MM.1S (cell line): ENCODE measurements at regions not wholly inside any gene's neighbourhood (a gene's known extent, or its start where the extent isn't known, plus 50 kb on each side); places are given as distances from the start of the nearest gene placed in this dataset.

Experiments
- DNase-seq: peaks from one replicate; pipeline ENCODE4 v3.0.0-alpha.2; 2015
- H2AFZ ChIP-seq: fragments of 300-600 bp; sonication (generic); 2 replicates; pipeline ENCODE4 v1.6.0; 2016; ENCODE audit warnings: antibody characterized with exemption, low read length
- H3F3A ChIP-seq: fragments of 300-600 bp; sonication (generic); 2 replicates; pipeline ENCODE4 v1.6.1; 2016; ENCODE audit warnings: mild to moderate bottlenecking, antibody characterized with exemption, low read length, moderate library complexity, mixed read lengths; ENCODE audit not compliant: insufficient read depth
- H3K27ac ChIP-seq: fragments of 300-600 bp; sonication (generic); 2 replicates; pipeline ENCODE4 v1.5.1; 2016; ENCODE audit warnings: mild to moderate bottlenecking, low read length
- H3K27me3 ChIP-seq: fragments of 300-600 bp; sonication (generic); replicated peaks from 2 replicates; pipeline ENCODE4 v1.6.0; 2016; ENCODE audit warnings: low read length; ENCODE audit not compliant: insufficient read depth
- H3K36me3 ChIP-seq: fragments of 300-600 bp; sonication (generic); replicated peaks from 2 replicates; pipeline ENCODE4 v1.6.1; 2016; ENCODE audit warnings: mild to moderate bottlenecking, low read length, mixed read lengths; ENCODE audit not compliant: insufficient read depth
- H3K4me1 ChIP-seq: fragments of 300-600 bp; sonication (generic); 2 replicates; pipeline ENCODE4 v1.6.1; 2016; ENCODE audit warnings: low read length, mixed read lengths
- H3K4me2 ChIP-seq: fragments of 300-600 bp; sonication (generic); 2 replicates; pipeline ENCODE4 v1.6.0; 2016; ENCODE audit warnings: low read depth, low read length
- H3K4me3 ChIP-seq: fragments of 300-600 bp; sonication (generic); 2 replicates; pipeline ENCODE4 v1.5.1; 2016; ENCODE audit warnings: low read length, mixed read lengths
- H3K79me2 ChIP-seq: fragments of 300-600 bp; sonication (generic); 2 replicates; pipeline ENCODE4 v1.6.1; 2016; ENCODE audit warnings: mixed run types, low read length, mixed read lengths
- H3K9ac ChIP-seq: fragments of 300-600 bp; sonication (generic); 2 replicates; pipeline ENCODE4 v1.6.1; 2016; ENCODE audit warnings: low read length, mixed read lengths
- H3K9me2 ChIP-seq: fragments of 300-600 bp; sonication (generic); replicated peaks from 2 replicates; pipeline ENCODE4 v1.6.1; 2016; ENCODE audit warnings: mild to moderate bottlenecking, low read length, mixed read lengths; ENCODE audit not compliant: insufficient read depth
- H3K9me3 ChIP-seq: fragments of 300-600 bp; sonication (generic); replicated peaks from 2 replicates; pipeline ENCODE4 v1.6.1; 2016; ENCODE audit warnings: mild to moderate bottlenecking, low read length, mixed read lengths; ENCODE audit not compliant: insufficient read depth
- H4K20me1 ChIP-seq: fragments of 300-600 bp; sonication (generic); 2 replicates; pipeline ENCODE4 v1.6.1; 2016; ENCODE audit warnings: mild to moderate bottlenecking, low read length, moderate library complexity, mixed read lengths; ENCODE audit not compliant: insufficient read depth
- EZH2 ChIP-seq: fragments of 300-600 bp; sonication (generic); optimal IDR thresholded peaks from 2 replicates; pipeline ENCODE3; 2017; ENCODE audit warnings: low read depth, mild to moderate bottlenecking, antibody characterized with exemption, low read length, mixed read lengths
- EZH2phosphoT487 ChIP-seq: fragments of 300-600 bp; sonication (generic); IDR thresholded peaks from 2 replicates; pipeline ENCODE4 v1.6.1; 2018; ENCODE audit warnings: antibody characterized with exemption, low read length
- TF ChIP-seq, protein P1 (sequence below): fragments of 300-600 bp; sonication (generic); IDR thresholded peaks from 2 replicates; pipeline ENCODE4 v1.5.1; 2016; ENCODE audit warnings: antibody characterized with exemption, low read length, mixed read lengths

DNA sequence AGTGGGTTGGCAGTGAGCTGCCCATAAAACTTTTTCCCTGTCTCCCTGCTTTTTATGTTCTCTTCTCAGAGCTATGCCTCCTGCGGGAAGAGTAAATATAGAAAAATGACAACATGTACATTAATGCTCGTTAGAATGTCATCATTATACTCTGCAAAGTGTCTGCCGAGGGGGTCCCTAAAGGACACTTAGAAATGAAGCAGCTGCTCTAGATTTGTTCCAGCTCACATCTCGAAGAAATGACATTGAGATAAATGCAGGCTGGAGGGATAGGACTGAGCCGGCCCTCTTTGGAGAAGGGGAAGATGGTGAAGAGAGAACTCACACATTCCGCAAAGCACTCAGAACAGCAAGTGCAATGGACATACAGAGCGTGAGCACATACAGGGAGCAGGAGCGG is 240.0 kb downstream of the NXPE2 start:
- Histone ChIP-seq H3K27me3 (no peaks in the 10 kb centered on the region), H4K20me1 (no peaks in the 10 kb centered on the region), H3K4me3 (no peak overlapping the region), H3K27ac (no peak overlapping the region), H3K4me2 (no peak overlapping the region), H2AFZ (no peak overlapping the region), H3K4me1 (no peaks in the 10 kb centered on the region), H3K79me2 (no peaks in the 10 kb centered on the region), H3K9ac (no peak overlapping the region), H3K36me3 (no peaks in the 10 kb centered on the region), H3K9me3 (no peaks in the 10 kb centered on the region), H3F3A (no peaks in the 10 kb centered on the region), H3K9me2 (no peaks in the 10 kb centered on the region)
- no peak for DNase-seq
- TF ChIP-seq EZH2phosphoT487 (no peak), EZH2 (no peak)
- TF ChIP-seq, protein P1, sequence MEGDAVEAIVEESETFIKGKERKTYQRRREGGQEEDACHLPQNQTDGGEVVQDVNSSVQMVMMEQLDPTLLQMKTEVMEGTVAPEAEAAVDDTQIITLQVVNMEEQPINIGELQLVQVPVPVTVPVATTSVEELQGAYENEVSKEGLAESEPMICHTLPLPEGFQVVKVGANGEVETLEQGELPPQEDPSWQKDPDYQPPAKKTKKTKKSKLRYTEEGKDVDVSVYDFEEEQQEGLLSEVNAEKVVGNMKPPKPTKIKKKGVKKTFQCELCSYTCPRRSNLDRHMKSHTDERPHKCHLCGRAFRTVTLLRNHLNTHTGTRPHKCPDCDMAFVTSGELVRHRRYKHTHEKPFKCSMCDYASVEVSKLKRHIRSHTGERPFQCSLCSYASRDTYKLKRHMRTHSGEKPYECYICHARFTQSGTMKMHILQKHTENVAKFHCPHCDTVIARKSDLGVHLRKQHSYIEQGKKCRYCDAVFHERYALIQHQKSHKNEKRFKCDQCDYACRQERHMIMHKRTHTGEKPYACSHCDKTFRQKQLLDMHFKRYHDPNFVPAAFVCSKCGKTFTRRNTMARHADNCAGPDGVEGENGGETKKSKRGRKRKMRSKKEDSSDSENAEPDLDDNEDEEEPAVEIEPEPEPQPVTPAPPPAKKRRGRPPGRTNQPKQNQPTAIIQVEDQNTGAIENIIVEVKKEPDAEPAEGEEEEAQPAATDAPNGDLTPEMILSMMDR: no peak

- Histone ChIP-seq H3K27me3 (no peaks in the 10 kb centered on the region), H3K9me2 (no peaks in the 10 kb centered on the region), H3K4me1 (no peaks in the 10 kb centered on the region), H3K36me3 (no peaks in the 10 kb centered on the region), H2AFZ (no peak overlapping the region), H4K20me1 (no peaks in the 10 kb centered on the region), H3K4me3 (no peak overlapping the region), H3K9me3 (no peaks in the 10 kb centered on the region), H3K27ac (no peak overlapping the region), H3K79me2 (no peaks in the 10 kb centered on the region), H3F3A (no peaks in the 10 kb centered on the region), H3K4me2 (no peak overlapping the region), H3K9ac (no peak overlapping the region)
- TF ChIP-seq EZH2phosphoT487 (no peak), EZH2 (no peak)
- TF ChIP-seq, protein P1: no peak
- no peak for DNase-seq
These were observed 243.4 kb downstream of the NXPE2 start for GRCh38 chr11:114921697-114922096.

- Histone ChIP-seq H3K4me3 (no peak overlapping the region), H3K79me2 (no peaks in the 10 kb centered on the region), H4K20me1 (no peaks in the 10 kb centered on the region), H3K9ac (no peak overlapping the region), H3K9me2 (no peaks in the 10 kb centered on the region), H3K9me3 (no peaks in the 10 kb centered on the region), H3K4me1 (no peaks in the 10 kb centered on the region), H3K27ac (no peak overlapping the region), H3F3A (no peaks in the 10 kb centered on the region), H3K36me3 (no peaks in the 10 kb centered on the region), H3K4me2 (no peak overlapping the region), H2AFZ (no peak overlapping the region), H3K27me3 (no peaks in the 10 kb centered on the region)
- TF ChIP-seq, protein P1: no peak
- TF ChIP-seq EZH2: no peak
- TF ChIP-seq EZH2phosphoT487: no peak
- DNase-seq: no peak
These were observed 245.7 kb downstream of the NXPE2 start for GRCh38 chr11:114924042-114924441.
